RWPE2 (cell line): ENCODE measurements at regions not wholly inside any gene's neighbourhood (a gene's known extent, or its start where the extent isn't known, plus 50 kb on each side); places are given as distances from the start of the nearest gene placed in this dataset.

Source experiments
- ATAC-seq: fragments of 200-7000 bp; cut with Tn5 transposase; 3 replicates; pipeline ENCODE4 v1.9.1; 2021; ENCODE audit warnings: low read depth
- DNase-seq: peaks from one replicate; pipeline ENCODE4 v3.0.0-alpha.2; 2020; ENCODE audit warnings: low spot score
- H3K27ac ChIP-seq: fragments of 450-650 bp; 2 replicates; pipeline ENCODE4 v1.5.1; 2017; ENCODE audit warnings: mild to moderate bottlenecking; ENCODE audit not compliant: poor library complexity, severe bottlenecking
- H3K27me3 ChIP-seq: fragments of 250-450 bp; sonication (Bioruptor Pico); 2 replicates; pipeline ENCODE4 v1.5.1; 2021; ENCODE audit warnings: mild to moderate bottlenecking, moderate library complexity; ENCODE audit not compliant: insufficient read depth, poor library complexity, severe bottlenecking
- H3K36me3 ChIP-seq: fragments of 250-450 bp; sonication (Bioruptor Pico); 2 replicates; pipeline ENCODE4 v1.5.1; 2020; ENCODE audit warnings: low read depth, mild to moderate bottlenecking, moderate library complexity
- H3K4me1 ChIP-seq: fragments of 250-450 bp; sonication (Bioruptor Pico); 2 replicates; pipeline ENCODE4 v1.5.1; 2021; ENCODE audit warnings: mild to moderate bottlenecking, moderate library complexity; ENCODE audit not compliant: insufficient read depth, poor library complexity, severe bottlenecking
- H3K4me3 ChIP-seq: fragments of 250-450 bp; sonication (Bioruptor Pico); 2 replicates; pipeline ENCODE4 v1.5.1; 2021; ENCODE audit warnings: mild to moderate bottlenecking, moderate library complexity; ENCODE audit not compliant: severe bottlenecking
- H3K9me3 ChIP-seq: fragments of 250-450 bp; sonication (Bioruptor Pico); 2 replicates; pipeline ENCODE4 v1.5.1; 2021; ENCODE audit warnings: mild to moderate bottlenecking, moderate library complexity; ENCODE audit not compliant: severe bottlenecking
- TF ChIP-seq, protein P1 (sequence below): fragments of 450-650 bp; IDR thresholded peaks from one replicate; pipeline ENCODE4 v1.5.1; 2017; ENCODE audit warnings: mild to moderate bottlenecking, moderate library complexity; ENCODE audit not compliant: poor library complexity, severe bottlenecking

DNA sequence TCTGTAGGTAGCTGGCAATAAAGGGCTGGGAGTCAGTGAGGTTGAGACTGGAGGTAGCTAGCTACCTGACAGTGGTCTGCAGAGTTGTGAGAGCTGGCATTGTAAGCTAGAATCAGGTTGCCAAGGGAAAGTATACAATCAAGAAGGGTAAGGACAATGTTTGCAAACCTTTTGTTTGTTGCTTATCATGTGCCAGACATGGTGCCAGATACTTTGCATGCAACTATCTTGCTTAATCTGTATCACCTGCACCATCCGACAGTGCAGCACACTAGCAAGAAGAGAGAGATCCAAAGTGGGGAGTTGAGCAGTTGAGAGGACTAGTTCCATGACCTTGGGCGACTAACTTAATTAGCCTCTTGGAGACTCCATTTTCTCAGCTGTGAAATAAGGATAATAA is 236.4 kb downstream of the PDCD6IP start:
- Histone ChIP-seq H3K27me3 (no peaks in the 10 kb centered on the region), H3K9me3 (no peaks in the 10 kb centered on the region), H3K27ac (no peak overlapping the region), H3K4me3 (no peak overlapping the region), H3K4me1 (no peaks in the 10 kb centered on the region), H3K36me3 (no peaks in the 10 kb centered on the region)
- ATAC-seq (no peak), DNase-seq (no peak)
- TF ChIP-seq, protein P1, sequence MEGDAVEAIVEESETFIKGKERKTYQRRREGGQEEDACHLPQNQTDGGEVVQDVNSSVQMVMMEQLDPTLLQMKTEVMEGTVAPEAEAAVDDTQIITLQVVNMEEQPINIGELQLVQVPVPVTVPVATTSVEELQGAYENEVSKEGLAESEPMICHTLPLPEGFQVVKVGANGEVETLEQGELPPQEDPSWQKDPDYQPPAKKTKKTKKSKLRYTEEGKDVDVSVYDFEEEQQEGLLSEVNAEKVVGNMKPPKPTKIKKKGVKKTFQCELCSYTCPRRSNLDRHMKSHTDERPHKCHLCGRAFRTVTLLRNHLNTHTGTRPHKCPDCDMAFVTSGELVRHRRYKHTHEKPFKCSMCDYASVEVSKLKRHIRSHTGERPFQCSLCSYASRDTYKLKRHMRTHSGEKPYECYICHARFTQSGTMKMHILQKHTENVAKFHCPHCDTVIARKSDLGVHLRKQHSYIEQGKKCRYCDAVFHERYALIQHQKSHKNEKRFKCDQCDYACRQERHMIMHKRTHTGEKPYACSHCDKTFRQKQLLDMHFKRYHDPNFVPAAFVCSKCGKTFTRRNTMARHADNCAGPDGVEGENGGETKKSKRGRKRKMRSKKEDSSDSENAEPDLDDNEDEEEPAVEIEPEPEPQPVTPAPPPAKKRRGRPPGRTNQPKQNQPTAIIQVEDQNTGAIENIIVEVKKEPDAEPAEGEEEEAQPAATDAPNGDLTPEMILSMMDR, result no peak

DNA sequence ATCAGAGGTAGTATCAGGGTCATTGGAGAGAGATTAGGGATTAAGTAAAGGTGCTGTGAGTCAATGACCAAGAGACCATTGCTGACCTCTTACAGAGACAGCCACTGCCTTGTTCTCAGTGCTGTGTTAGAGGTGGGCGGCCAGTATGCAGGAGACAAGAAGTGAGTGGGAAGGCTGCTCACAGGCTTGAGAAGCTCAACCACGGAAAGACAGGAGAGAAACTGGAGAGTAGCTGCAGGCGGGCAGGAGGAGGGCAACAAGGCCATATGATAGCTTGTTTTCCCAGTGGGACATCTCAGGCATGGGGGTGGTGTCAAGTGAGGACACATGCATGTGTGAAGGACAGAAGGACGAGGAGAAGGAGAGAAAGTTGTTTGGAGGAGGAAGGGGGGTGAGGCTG is 237.3 kb downstream of the PDCD6IP start:
- Histone ChIP-seq H3K9me3 (no peaks in the 10 kb centered on the region), H3K4me3 (no peak overlapping the region), H3K36me3 (no peaks in the 10 kb centered on the region), H3K27ac (no peak overlapping the region), H3K4me1 (no peaks in the 10 kb centered on the region), H3K27me3 (no peaks in the 10 kb centered on the region)
- DNase-seq (no peak), ATAC-seq (no peak)
- TF ChIP-seq, protein P1, result no peak

DNA sequence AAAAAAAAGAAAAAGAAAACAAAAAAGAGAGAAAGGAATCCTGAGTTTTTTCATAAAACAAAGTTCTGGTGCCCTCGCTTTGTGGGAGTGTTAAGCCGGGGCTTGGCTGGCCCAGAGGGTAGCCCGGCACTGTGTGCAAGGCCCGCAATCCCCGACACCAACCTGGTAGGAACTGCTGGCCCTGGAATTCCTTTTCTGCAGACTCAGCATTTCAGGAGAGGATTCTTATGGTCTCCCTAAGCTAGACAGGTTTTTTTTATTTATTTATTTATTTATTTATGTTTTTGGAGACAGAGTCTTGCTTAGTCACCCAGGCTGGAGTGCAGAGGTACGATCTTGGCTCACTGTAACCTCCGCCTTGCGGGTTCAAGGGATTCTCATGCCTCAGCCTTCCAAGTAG is 238.8 kb downstream of the PDCD6IP start:
- no peak for ATAC-seq
- TF ChIP-seq, protein P1, result no peak

DNA sequence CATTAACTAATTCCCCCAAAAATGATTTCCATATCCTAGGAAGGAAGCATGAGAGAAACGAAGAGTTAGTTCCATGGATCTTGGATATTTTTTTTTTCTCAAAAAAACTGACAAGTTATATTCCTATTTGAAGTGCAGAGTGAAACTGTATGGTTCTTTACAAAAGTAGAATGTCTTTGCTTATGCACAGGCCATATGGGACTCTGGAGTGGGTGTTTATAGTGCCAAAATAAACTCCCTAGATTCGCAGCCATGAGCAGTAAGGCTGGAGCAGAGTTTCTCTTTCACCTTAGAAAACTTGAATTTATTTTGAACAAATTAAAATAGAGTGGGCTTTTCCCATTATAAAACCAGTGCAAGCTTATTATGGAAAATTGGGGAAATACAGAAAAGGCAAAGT is 239.7 kb downstream of the PDCD6IP start:
- TF ChIP-seq, protein P1, result no peak
- Histone ChIP-seq H3K27me3 (no peaks in the 10 kb centered on the region), H3K4me1 (no peaks in the 10 kb centered on the region)

More for the DNA sequence above, 238.8 kb downstream of the PDCD6IP start:
- Histone ChIP-seq H3K27me3 (no peaks in the 10 kb centered on the region), H3K4me3 (no peak overlapping the region), H3K27ac (no peak overlapping the region), H3K4me1 (no peaks in the 10 kb centered on the region), H3K36me3 (no peaks in the 10 kb centered on the region), H3K9me3 (no peaks in the 10 kb centered on the region)
- no peak for DNase-seq

DNA sequence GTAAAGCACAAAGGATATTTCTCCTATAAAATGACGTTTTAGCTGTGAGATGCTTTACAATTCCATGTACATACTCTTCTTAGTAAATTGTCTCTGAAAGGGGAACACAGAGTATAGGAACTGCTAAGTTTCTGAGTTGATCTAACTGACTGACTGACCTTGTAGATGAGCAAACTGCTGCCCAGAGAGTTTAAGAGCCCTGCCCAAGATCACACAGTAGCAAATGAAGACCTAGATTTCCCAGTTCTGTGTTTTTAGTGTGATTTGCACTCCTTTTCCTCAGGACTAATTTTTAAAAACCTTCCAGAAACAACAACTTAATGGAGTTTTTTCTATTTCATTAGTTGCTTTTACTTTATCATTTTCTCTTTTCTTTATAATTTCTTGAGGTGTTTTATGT is 247.7 kb downstream of the PDCD6IP start:
- no peak for ATAC-seq
- H3K4me3 ChIP-seq, result no peak overlapping the region
- no peaks in the 10 kb centered on the region for H3K9me3 ChIP-seq
- no peaks in the 10 kb centered on the region for H3K36me3 ChIP-seq
- H3K27me3 ChIP-seq, result no peaks in the 10 kb centered on the region
- TF ChIP-seq, protein P1, result no peak
- no peaks in the 10 kb centered on the region for H3K4me1 ChIP-seq
- H3K27ac ChIP-seq, result no peak overlapping the region
- DNase-seq, result no peak

More for the DNA sequence above, 239.7 kb downstream of the PDCD6IP start:
- H3K27ac ChIP-seq, result no peak overlapping the region
- H3K4me3 ChIP-seq, result no peak overlapping the region
- no peaks in the 10 kb centered on the region for H3K36me3 ChIP-seq
- DNase-seq (no peak), ATAC-seq (no peak)
- no peaks in the 10 kb centered on the region for H3K9me3 ChIP-seq
